PC-3 (cell line): ENCODE measurements at regions not wholly inside any gene's neighbourhood (a gene's known extent, or its start where the extent isn't known, plus 50 kb on each side); places are given as distances from the start of the nearest gene placed in this dataset.
"Not testable (repeated sequence)": the region's sequence is repeated elsewhere in the genome, so short reads cannot be mapped to it uniquely, and the experiment has no call there.

Experiments
- ATAC-seq: fragments of 200-7000 bp; cut with Tn5 transposase; 2 replicates; pipeline ENCODE4 v1.9.1; 2020; ENCODE audit warnings: mild to moderate bottlenecking, moderate library complexity
- BruUV-seq: library from RNA; stranded (reverse); fragments of 400-500 nt; replicated peaks from 2 replicates; lab custom pipeline; 2021; lab: Mats Ljungman, UMichigan
- CTCF ChIA-PET: fragments of 300-600 bp; sonication (Branson Sonifier 250); formaldehyde crosslinking; loops from one replicate; lab custom pipeline; 2022; ENCODE audit warnings: antibody characterized with exemption; lab: Charles Lee
- POLR2A ChIA-PET: fragments of 300-600 bp; sonication (Branson Sonifier 250); formaldehyde crosslinking; loops from one replicate; lab custom pipeline; 2022; ENCODE audit warnings: antibody characterized with exemption; ENCODE audit not compliant: unreplicated experiment; lab: Charles Lee
- DNase-seq: peaks from one replicate; pipeline ENCODE4 v3.0.0-alpha.2; 2015
- H2AFZ ChIP-seq: fragments of 300-600 bp; sonication (generic); 2 replicates; pipeline ENCODE4 v1.6.0; 2016; ENCODE audit warnings: antibody characterized with exemption, low read length
- H3F3A ChIP-seq: fragments of 300-600 bp; sonication (generic); one replicate; pipeline ENCODE4 v1.6.0; 2017; ENCODE audit warnings: antibody characterized with exemption, low read length, control low read depth, mild to moderate bottlenecking; ENCODE audit not compliant: unreplicated experiment
- H3K27ac ChIP-seq: fragments of 300-600 bp; sonication (generic); 2 replicates; pipeline ENCODE4 v1.5.1; 2016; ENCODE audit warnings: mild to moderate bottlenecking, low read length
- H3K27me3 ChIP-seq: fragments of 300-600 bp; sonication (generic); 2 replicates; pipeline ENCODE4 v1.6.1; 2016; ENCODE audit warnings: low read length, mixed read lengths
- H3K36me3 ChIP-seq: fragments of 300-600 bp; sonication (generic); 2 replicates; pipeline ENCODE4 v1.6.1; 2016; ENCODE audit warnings: low read depth, mixed run types, low read length, mixed read lengths
- H3K4me1 ChIP-seq: fragments of 300-600 bp; sonication (generic); 2 replicates; pipeline ENCODE4 v1.5.1; 2016; ENCODE audit warnings: low read length; ENCODE audit not compliant: insufficient read depth
- H3K4me2 ChIP-seq: fragments of 300-600 bp; sonication (generic); 2 replicates; pipeline ENCODE4 v1.6.0; 2016; ENCODE audit warnings: low read length
- H3K4me3 ChIP-seq: fragments of 300-600 bp; sonication (generic); 2 replicates; pipeline ENCODE4 v1.5.1; 2016; ENCODE audit warnings: mild to moderate bottlenecking, low read length, mixed read lengths
- H3K79me2 ChIP-seq: fragments of 300-600 bp; sonication (generic); 2 replicates; pipeline ENCODE4 v1.6.1; 2017; ENCODE audit warnings: low read length, mixed read lengths
- H3K9ac ChIP-seq: fragments of 300-600 bp; sonication (generic); 2 replicates; pipeline ENCODE4 v1.6.0; 2016; ENCODE audit warnings: mild to moderate bottlenecking, low read length
- H3K9me2 ChIP-seq: fragments of 300-600 bp; sonication (generic); replicated peaks from 2 replicates; pipeline ENCODE4 v1.6.1; 2016; ENCODE audit warnings: mixed run types, low read length, mixed read lengths
- H3K9me3 ChIP-seq: fragments of 300-600 bp; sonication (generic); 2 replicates; pipeline ENCODE4 v1.6.1; 2016; ENCODE audit warnings: low read length, mixed read lengths
- H4K20me1 ChIP-seq: fragments of 300-600 bp; sonication (generic); 2 replicates; pipeline ENCODE4 v1.6.1; 2016; ENCODE audit warnings: low read length, mixed read lengths
- CTCF ChIP-seq: fragments of 300-600 bp; sonication (generic); conservative IDR thresholded peaks from 2 replicates; pipeline ENCODE4 v1.5.1; 2017; ENCODE audit warnings: antibody characterized with exemption, low read depth, mild to moderate bottlenecking, low read length
- EZH2 ChIP-seq: fragments of 300-600 bp; sonication (generic); IDR thresholded peaks from one replicate; pipeline ENCODE4 v1.6.1; 2017; ENCODE audit warnings: antibody characterized with exemption, mild to moderate bottlenecking, low read length; ENCODE audit not compliant: unreplicated experiment
- EZH2phosphoT487 ChIP-seq: fragments of 300-600 bp; sonication (generic); IDR thresholded peaks from 2 replicates; pipeline ENCODE4 v1.6.1; 2018; ENCODE audit warnings: mild to moderate bottlenecking, antibody characterized with exemption, low read length, borderline replicate concordance
- intact Hi-C: fragments of 100-400 bp; cut with micrococcal nuclease; formaldehyde crosslinking; loops from 2 replicates; pipeline ENCODE4 v1.9.0; 2023

DNA sequence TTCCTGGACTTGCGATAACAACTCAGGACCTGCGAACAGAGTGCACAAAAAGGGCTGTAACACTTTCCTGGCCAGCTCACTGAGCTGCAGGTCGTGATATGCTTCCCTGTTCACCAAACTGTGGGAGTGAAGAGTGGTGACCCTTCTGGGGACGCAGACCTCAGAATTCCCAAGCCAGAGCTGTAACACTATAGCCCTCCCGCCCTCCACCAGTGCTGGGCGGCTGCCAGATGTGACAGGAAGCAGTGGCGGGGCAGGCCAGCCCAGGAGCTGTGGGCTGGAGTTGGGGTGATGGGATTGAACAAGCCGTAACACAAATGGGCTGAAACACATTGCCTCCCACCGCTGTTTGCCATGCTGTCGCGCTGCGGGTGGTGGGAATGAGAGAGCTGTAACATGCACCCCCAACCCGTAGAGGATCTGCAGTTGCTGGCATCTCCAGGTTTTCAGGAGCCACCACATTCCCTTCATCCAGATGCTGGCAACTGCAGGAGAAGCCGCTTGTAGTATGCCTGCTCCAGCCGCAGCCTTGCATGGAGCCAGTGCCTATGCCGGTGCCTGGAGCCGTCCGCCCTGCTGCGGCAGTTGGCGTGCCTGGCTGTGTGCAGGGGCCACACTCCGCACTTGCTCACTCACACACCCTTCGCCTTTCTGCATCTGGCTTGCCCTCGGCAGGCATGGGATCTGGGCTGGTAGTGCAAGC, 145.8 kb downstream of the GPCPD1 start:
- ChIA-PET POLR2A (no interaction called here), CTCF (no interaction called here)
- Histone ChIP-seq H3K27me3 (peaks cover 72% of the 10 kb centered on the region), H3K36me3 (no peaks in the 10 kb centered on the region), H3K4me1 (no peaks in the 10 kb centered on the region), H4K20me1 (no peaks in the 10 kb centered on the region), H3K9ac (no peak overlapping the region), H2AFZ (no peak overlapping the region), H3K79me2 (no peaks in the 10 kb centered on the region), H3F3A (no peaks in the 10 kb centered on the region), H3K27ac (no peak overlapping the region), H3K4me3 (no peak overlapping the region), H3K9me2 (no peaks in the 10 kb centered on the region), H3K9me3 (0 out of 2 replicates have a peak, but pooled peaks cover 2% of the 10 kb centered on the region), H3K4me2 (no peak overlapping the region)
- TF ChIP-seq EZH2: no peak
- TF ChIP-seq EZH2phosphoT487: no peak
- TF ChIP-seq CTCF: no peak
- no peak for ATAC-seq
- no TSS peak for BruUV-seq
- intact Hi-C loops: no loop called here
- DNase-seq: no peak

DNA sequence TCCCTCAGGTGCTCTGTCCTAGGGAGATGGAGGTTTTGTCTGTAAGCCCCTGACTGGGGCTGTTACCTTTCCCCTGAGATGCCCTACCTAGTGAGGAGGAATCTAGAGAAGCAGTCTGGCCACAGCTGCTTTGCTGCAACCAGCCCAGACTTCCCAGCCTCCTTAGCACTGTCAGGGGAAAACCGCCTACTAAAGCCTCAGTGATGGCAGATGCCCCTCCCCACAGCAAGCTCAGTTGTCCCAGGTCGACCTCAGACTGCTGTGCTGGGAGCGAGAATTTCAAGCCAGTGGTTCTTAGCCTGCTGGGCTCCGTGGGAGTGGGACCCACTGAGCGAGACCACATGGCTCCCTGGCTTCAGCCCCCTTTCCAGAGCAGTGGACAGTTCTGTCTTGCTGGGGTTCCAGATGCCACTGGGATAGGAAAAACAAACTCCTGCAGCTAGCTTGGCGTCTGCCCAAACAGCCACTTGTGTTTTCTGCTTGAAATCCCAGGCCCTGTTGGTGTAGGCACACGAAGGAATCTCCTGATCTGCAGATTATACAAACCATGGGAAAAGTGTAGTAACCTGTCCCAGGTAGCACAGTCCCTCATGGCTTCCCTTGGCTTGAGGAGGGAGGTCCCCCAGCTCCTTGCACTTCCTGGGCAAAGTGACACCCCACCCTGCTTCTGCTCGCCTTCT, 146.4 kb upstream of the PROKR2 start:
- Histone ChIP-seq H3K79me2 (no peaks in the 10 kb centered on the region), H3K36me3 (no peaks in the 10 kb centered on the region), H2AFZ (no peak overlapping the region), H3K4me3 (no peak overlapping the region), H4K20me1 (no peaks in the 10 kb centered on the region), H3K4me1 (no peaks in the 10 kb centered on the region), H3K27ac (no peak overlapping the region), H3K9me2 (no peaks in the 10 kb centered on the region), H3K9me3 (0 out of 2 replicates have a peak, but pooled peaks cover 2% of the 10 kb centered on the region), H3F3A (no peaks in the 10 kb centered on the region), H3K9ac (no peak overlapping the region), H3K4me2 (no peak overlapping the region), H3K27me3 (peaks cover 70% of the 10 kb centered on the region)
- ATAC-seq: no peak
- intact Hi-C loops: no loop called here
- ChIA-PET CTCF (no interaction called here), POLR2A (no interaction called here)
- no peak for TF ChIP-seq EZH2phosphoT487
- TF ChIP-seq CTCF: no peak
- TF ChIP-seq EZH2: no peak
- DNase-seq: no peak
- no TSS peak for BruUV-seq

DNA sequence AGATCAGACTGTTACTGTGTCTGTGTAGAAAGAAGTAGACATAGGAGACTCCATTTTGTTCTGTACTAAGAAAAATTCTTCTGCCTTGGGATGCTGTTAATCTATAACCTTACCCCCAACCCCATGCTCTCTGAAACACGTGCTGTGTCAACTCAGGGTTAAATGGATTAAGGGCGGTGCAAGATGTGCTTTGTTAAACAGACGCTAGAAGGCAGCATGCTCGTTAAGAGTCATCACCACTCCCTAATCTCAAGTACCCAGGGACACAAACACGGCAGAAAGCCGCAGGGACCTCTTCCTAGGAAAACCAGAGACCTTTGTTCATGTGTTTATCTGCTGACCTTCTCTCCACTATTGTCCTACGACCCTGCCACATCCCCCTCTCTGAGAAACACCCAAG, 137.0 kb upstream of the PROKR2 start:
- BruUV-seq, H3K9me3 ChIP-seq, H2AFZ ChIP-seq, H3K79me2 ChIP-seq, CTCF ChIA-PET, H4K20me1 ChIP-seq, intact Hi-C loops, H3K9ac ChIP-seq, ATAC-seq, H3K4me2 ChIP-seq, H3K36me3 ChIP-seq, H3K4me3 ChIP-seq, DNase-seq, H3F3A ChIP-seq, H3K27me3 ChIP-seq, H3K9me2 ChIP-seq, POLR2A ChIA-PET, H3K27ac ChIP-seq, H3K4me1 ChIP-seq: not testable (repeated sequence)

DNA sequence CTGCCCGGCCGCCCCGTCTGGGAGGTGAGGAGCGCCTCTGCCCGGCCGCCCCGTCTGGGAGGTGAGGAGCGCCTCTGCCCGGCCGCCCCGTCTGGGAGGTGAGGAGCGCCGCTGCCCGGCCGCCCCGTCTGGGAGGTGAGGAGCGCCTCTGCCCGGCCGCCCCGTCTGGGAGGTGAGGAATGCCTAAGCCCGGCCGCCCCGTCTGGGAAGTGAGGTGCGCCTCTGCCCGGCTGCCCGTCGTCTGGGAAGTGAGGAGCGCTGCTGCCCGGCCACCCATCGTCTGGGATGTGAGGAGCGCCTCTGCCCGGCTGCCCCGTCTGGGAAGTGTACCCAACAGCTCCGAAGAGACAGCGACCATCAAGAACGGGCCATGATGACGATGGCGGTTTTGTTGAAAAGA, 136.6 kb upstream of the PROKR2 start:
- H3K9me3 ChIP-seq, intact Hi-C loops, H2AFZ ChIP-seq, ATAC-seq, H3K4me1 ChIP-seq, H4K20me1 ChIP-seq, DNase-seq, H3K4me2 ChIP-seq, H3K4me3 ChIP-seq, H3K27ac ChIP-seq, H3K36me3 ChIP-seq, CTCF ChIA-PET, H3K79me2 ChIP-seq, H3K27me3 ChIP-seq, H3K9ac ChIP-seq, BruUV-seq, H3F3A ChIP-seq, POLR2A ChIA-PET, H3K9me2 ChIP-seq: not testable (repeated sequence)

GRCh38 chr20:5452691-5453090, 135.9 kb upstream of the PROKR2 start:
- H3K27ac ChIP-seq, H3F3A ChIP-seq, H2AFZ ChIP-seq, H3K9me2 ChIP-seq, POLR2A ChIA-PET, H3K9ac ChIP-seq, H3K4me3 ChIP-seq, CTCF ChIA-PET, H3K4me1 ChIP-seq, intact Hi-C loops, H3K27me3 ChIP-seq, DNase-seq, H4K20me1 ChIP-seq, H3K9me3 ChIP-seq, H3K79me2 ChIP-seq, H3K36me3 ChIP-seq, H3K4me2 ChIP-seq, ATAC-seq, BruUV-seq: not testable (repeated sequence)
